Erythroblast (primary cell): ENCODE measurements at regions not wholly inside any gene's neighbourhood (a gene's known extent, or its start where the extent isn't known, plus 50 kb on each side); places are given as distances from the start of the nearest gene placed in this dataset.

Experiments used
- DNase-seq, 2 experiments: peaks; one replicate each; lab custom pipeline; 2025; lab: John Stamatoyannopoulos, UW
- GATA1 ChIP-seq: IDR thresholded peaks from 2 replicates; pipeline ENCODE4 v1.6.1; 2011; ENCODE audit warnings: low read depth, mild to moderate bottlenecking, control low read depth, low read length, moderate library complexity
- POLR2A ChIP-seq: IDR thresholded peaks from 2 replicates; pipeline ENCODE4 v1.6.1; 2011; ENCODE audit warnings: mild to moderate bottlenecking, low read length

DNA sequence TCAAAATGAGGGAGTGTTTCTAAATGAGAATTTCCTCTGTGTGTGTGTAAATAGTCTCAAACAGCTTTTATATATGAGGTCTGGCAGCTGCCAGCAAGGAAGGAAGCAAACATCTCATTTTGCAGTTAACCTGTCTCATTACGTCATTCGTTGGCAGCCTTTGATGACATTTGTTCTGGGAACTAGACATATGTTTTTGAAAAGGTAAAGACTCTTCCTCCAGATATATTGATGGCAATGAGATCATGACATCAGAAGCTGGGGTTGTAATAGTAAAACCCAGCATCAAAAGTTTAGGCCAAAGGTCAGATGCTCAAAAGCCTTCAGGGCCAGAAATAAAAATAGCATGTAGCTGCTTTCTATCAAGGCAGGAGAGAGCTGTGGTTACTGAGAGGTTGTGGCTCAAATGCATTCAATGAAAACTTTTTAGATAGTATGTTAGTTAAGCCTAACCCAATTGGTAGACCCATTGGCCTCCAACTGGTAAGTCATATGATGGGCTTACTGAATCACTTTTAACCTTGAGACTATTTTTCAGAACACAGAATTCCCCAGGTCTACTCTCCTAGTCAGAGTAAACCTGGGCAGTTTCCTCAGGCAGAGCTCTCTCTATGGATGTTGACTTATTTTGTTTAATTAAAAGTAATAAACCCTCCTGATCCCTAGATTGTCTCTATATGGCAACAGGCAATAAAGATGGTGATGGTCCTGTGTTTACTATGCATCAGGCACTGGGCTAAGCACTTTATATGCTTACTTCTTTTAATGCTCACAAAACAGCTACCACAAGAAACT, 386.5 kb upstream of the CFAP20DC start:
- TF ChIP-seq POLR2A, result no peak
- no peak for TF ChIP-seq GATA1
- DNase-seq, result no peak

DNA sequence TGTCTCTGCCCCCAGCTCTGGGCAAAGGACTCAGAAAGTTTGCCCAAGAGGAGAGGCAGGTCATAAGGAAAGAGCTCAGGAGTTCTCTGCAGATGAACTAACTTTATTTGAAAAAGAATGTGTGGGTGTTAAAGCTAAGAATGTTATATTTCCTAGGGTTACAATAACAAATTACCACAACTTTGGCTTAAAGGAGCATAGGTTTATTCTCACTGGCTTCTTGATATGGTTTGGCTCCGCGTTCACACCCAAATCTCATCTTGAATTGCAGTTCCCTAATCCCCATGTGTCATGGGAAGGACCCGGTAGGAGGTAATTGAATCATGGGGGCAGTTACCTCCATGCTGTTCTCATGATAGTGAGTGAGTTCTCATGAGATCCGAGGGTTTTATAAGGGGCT, 383.7 kb upstream of the CFAP20DC start:
- TF ChIP-seq GATA1, result no peak
- no peak for TF ChIP-seq POLR2A
- no peak for DNase-seq

DNA sequence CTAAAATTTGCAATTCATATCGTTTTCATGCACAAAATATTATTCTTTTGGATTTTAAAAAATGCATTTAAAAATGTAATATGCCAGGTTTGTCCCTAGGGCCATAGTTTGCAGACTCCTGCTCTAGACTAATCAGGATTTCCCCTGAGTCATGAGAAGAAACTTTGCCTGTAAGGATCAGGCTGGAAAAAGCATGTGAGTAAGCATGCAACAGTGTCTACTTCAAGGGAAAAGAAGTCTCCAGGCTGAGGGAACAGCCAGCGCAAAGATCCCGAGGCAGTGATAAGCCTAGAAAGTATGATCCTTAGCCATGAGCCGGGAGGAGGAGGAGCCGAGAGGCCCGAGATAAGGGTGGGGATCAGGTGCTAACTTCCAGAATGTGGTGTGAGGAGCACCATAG, 382.8 kb upstream of the CFAP20DC start:
- no peak for DNase-seq
- TF ChIP-seq GATA1, result no peak
- TF ChIP-seq POLR2A, result no peak

DNA sequence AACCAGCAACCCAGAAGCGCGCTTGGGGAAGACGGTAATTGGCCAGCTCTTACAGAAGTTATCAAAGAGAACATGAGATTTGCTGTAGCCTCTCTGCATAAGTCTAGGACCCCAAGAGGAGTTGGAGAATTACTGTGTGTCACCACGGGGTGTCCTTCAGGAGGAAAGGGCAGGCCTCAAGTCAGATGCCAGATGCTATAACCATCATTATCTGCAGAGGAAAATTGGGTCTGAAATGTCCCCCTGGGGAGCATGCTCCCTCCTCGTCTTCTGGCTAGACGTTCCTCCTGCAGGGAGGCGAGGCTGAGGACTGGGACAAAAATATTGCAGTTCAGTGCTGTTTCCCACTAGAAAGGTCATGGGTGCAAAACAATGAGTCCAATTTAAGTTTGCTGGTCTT, 380.5 kb upstream of the CFAP20DC start:
- no peak for TF ChIP-seq GATA1
- no peak for TF ChIP-seq POLR2A
- no peak for DNase-seq

DNA sequence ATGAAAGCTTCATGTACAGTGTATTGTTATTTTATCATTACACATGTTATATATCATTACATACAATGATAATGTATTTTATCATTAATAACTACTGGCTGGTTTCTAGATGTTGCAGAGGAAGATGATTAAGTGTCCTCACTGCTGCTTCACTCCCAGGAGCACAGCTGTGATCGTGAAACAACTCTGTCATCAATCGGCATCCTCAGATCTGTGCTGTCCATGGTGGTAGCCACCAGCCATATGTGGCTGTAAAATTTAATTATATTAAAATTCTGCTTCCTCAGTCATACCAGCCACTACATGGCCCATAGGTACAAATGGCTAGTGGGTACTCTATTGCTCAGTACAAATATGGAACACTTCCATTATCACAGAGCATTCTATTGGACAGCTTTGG, 379.4 kb upstream of the CFAP20DC start:
- no peak for DNase-seq
- no peak for TF ChIP-seq POLR2A
- TF ChIP-seq GATA1, result no peak

DNA sequence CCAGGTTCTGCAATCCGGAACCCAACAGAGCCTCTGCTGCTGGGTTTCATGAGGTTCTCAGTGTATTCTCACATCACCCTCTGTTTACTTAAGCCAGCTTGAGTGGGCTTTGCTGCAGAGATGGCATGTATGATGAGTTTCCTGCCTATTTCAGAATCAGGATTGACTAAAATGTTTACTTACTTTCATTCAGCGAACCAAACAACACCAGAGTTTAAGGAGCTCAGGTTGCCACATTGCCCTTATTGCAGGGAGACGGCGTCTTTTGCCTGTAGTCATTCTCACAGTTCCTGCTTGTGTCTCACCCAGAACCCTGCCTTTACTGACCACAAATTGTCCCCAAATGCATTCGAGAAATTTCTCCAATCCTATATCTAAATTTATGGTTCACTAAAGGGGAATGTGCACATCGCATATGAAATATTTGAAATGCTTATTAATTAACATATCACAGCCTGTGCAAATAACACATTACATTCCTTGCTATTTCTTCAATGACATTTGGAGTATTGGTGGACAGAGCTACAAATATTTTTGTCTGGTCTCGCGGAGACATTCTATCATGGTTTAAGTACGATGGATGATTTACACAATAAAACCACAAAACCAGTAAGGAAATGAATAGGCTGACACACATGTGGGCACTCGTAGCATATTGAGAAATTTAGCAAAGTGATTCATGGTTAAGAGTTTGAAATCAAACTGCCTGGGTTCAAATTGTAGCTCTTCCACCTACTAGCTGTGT, 377.2 kb upstream of the CFAP20DC start:
- TF ChIP-seq POLR2A (no peak), GATA1 (no peak)

DNA sequence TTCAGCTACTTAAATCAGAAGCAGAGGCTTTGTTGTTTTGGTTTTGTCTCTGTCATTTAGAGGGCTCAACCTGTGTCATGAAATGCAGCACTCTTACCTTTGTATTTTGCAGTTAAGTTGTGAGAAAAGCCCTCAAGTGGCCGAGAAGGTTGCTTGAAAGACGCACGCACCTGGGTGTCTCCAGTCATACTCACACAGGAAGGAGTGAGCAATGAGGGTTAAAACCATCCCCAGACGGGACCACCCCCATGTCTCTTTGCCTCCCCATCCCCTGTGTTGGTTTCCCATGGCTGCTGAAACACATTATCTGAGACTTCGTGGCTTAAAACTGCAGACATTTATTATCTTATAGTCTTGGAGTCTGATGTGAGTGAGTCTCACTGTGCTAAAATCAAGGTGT, 376.1 kb upstream of the CFAP20DC start:
- no peak for TF ChIP-seq GATA1
- no peak for TF ChIP-seq POLR2A
- no peak for DNase-seq

More for the DNA sequence above, 377.2 kb upstream of the CFAP20DC start:
- no peak for DNase-seq

DNA sequence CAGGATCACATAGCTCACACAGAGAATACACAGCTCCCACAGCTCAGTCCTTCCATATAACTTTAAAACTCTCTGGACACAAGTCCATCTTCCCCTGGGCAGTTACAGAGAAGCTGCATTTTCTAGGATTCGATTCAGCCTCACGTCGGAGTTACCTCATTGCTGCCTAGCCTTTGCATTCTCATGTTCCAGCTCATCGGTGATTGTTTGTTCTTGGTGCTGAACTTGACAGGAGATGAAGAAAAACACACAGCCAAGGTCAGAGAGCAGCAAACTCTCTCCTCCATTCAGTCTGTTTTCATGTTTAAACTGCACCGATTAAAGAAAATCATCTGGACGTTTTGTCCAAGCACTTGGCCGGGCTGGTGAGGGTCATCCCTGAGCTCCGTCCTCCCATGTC, 375.5 kb upstream of the CFAP20DC start:
- TF ChIP-seq GATA1 (no peak), POLR2A (no peak)
- no peak for DNase-seq

DNA sequence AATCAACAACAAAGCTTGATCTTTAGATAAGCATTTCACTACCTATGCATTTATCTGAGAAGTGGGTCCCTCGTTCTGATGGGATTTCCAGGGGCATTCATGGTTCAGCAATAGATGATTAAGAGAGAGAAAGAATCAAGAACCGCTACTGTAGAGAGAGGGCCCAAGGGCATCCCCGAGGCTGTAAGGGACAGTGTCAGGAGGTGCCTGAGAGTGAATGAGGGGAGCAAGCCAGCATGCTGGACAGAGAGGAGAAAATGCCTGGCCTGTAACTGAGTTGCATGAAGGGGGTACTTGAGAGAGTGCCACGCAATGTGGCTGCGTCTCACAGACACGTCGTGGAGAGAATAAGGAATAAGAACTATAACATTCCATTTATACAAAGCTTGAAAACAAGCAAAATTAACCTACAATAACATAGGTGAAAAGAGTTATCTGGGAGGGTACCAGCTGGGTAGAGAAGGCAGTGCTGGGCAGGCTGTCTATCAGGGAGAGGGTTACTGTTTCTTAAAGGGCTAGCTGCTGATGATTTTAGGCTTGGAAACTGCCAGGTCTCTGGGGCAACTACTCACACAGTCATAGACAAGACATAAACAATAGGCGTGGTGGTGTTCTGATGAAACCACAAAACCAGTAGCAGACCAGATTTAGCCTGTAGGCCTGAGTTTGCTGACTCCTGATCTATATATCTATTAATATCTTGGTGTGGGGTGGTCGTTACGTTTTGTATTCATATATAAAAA, 374.6 kb upstream of the CFAP20DC start:
- TF ChIP-seq POLR2A (no peak), GATA1 (no peak)
- no peak for DNase-seq

DNA sequence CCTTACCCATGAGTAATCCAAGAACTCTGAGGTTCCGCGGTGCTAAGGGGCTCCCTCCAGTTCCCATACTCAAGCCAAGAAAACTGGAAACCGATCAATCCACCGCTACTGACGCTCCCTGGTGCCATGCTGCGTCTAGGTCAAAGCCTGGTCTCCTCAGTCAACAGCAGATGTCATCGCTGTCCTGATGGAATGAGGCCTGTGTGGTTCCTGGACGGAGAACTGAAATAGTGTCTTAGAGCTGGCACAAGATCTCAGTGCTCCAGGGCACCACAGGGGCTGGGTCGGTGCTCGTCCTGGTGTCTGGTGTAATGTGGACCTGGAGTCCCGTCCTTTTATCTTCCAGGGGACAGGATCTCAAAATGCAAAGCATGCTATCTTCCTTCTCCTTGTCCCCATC, 373.9 kb upstream of the CFAP20DC start:
- no peak for TF ChIP-seq POLR2A
- TF ChIP-seq GATA1, result no peak
- DNase-seq, result no peak

DNA sequence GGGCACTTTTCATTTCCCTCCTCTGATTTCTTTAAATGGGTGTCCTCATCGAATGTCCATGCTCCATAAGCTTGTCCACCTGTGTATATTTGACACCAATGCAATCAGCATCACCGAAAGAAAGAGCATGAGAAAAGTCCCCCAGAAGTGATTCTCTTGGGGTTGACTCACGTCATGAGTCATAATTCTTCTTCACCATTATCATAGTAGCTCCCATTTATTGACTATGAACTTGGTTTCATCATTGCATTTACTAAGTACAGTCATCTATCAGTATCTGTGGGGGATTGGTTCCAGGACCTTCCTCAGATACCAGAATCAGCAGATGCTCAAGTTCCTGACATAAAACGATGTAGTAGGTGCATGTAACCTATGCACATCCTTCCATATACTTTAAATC, 372.5 kb upstream of the CFAP20DC start:
- no peak for DNase-seq
- TF ChIP-seq POLR2A, result no peak
- no peak for TF ChIP-seq GATA1

DNA sequence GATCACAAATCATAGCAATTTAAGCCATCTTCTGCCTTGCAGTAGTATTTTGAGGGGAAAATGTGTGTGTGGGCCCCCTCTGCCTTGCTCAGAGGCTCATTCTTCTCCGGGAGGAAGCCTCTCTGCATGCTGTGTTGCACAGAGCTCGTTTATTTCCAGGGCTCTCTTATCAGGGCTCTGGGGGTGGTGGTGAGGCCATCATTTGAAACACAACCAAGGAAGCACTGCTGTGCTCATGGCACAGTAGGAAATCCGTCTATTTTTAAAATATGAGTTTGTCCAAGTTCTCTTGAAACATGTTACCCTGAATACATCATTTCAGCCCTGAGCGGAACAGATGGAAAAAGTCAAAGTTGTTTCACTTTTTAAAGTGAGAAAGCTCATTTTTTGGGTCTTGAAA, 369.0 kb upstream of the CFAP20DC start:
- no peak for TF ChIP-seq POLR2A
- no peak for TF ChIP-seq GATA1
- DNase-seq, result no peak

DNA sequence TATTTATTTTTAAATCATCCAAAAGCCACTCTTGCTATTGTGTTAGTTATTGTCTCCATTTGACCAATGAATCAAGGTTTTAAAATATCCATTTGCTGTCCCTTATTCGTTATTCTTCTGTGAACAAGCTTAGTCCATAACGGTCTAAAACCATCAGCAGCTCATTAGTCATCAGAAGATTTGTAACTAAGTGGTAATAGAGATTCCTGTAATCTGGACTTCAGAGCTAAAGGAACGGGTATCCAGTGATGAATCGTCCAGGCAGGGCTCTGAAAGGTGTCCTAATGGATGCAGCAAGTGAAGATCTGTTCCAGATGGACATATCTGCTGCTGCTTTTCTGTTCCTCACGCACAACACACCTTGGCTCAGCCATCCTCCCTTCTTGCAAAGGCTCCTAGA, 362.7 kb upstream of the CFAP20DC start:
- TF ChIP-seq POLR2A (no peak), GATA1 (no peak)
- DNase-seq, result no peak

DNA sequence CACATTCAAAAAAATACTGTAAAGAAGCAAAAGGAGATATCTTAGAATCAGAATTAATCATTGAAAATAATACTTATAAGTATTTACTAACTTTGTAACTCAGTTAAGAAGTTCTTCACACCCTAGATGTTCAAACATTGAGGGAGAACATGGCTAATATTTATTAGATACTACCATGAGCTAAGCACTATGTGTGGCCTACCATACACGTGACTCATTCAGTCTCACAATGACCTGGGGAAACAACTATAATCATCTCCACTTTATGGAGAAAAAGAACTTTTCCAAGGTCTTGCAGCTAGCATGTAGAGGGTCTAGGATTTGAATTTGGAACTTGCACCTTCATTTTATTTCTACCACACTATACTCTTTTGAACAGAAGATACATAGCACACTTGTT, 361.9 kb upstream of the CFAP20DC start:
- TF ChIP-seq POLR2A, result no peak
- TF ChIP-seq GATA1, result no peak
- no peak for DNase-seq
